DND-41 (cell line): ENCODE measurements at regions not wholly inside any gene's neighbourhood (a gene's known extent, or its start where the extent isn't known, plus 50 kb on each side); places are given as distances from the start of the nearest gene placed in this dataset.

Source experiments
- EZH2 ChIP-seq: IDR thresholded peaks from 3 replicates; pipeline ENCODE4 v1.6.1; 2012; ENCODE audit warnings: borderline replicate concordance, low read depth, mild to moderate bottlenecking, moderate library complexity, low read length, inconsistent platforms; ENCODE audit not compliant: severe bottlenecking
- TF ChIP-seq, protein P1 (sequence below): IDR thresholded peaks from 2 replicates; pipeline ENCODE4 v1.5.1; 2012; ENCODE audit warnings: borderline replicate concordance, low read length, moderate library complexity, mild to moderate bottlenecking; ENCODE audit not compliant: poor library complexity, severe bottlenecking; ENCODE audit errors: extremely low read depth

GRCh38 chr7:49247759-49248158 lies 323.4 kb downstream of the CDC14C start:
- TF ChIP-seq, protein P1, sequence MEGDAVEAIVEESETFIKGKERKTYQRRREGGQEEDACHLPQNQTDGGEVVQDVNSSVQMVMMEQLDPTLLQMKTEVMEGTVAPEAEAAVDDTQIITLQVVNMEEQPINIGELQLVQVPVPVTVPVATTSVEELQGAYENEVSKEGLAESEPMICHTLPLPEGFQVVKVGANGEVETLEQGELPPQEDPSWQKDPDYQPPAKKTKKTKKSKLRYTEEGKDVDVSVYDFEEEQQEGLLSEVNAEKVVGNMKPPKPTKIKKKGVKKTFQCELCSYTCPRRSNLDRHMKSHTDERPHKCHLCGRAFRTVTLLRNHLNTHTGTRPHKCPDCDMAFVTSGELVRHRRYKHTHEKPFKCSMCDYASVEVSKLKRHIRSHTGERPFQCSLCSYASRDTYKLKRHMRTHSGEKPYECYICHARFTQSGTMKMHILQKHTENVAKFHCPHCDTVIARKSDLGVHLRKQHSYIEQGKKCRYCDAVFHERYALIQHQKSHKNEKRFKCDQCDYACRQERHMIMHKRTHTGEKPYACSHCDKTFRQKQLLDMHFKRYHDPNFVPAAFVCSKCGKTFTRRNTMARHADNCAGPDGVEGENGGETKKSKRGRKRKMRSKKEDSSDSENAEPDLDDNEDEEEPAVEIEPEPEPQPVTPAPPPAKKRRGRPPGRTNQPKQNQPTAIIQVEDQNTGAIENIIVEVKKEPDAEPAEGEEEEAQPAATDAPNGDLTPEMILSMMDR, result no peak
- TF ChIP-seq EZH2, result no peak
